H9 (cell line): ENCODE measurements at regions not wholly inside any gene's neighbourhood (a gene's known extent, or its start where the extent isn't known, plus 50 kb on each side); places are given as distances from the start of the nearest gene placed in this dataset.

ENCODE experiments used
- DNase-seq: peaks from one replicate; pipeline ENCODE4 v3.0.0-alpha.2; 2017
- H2AFZ ChIP-seq: one replicate; pipeline ENCODE4 v1.6.1; 2013; ENCODE audit warnings: mild to moderate bottlenecking, low read length, control low read depth, moderate library complexity
- H2AK5ac ChIP-seq: 2 replicates; pipeline ENCODE4 v1.6.1; 2013; ENCODE audit warnings: low read length, control low read depth, mixed read lengths; ENCODE audit not compliant: insufficient read length
- H2BK120ac ChIP-seq: one replicate; pipeline ENCODE4 v1.6.1; 2013; ENCODE audit warnings: low read depth, mild to moderate bottlenecking, low read length, control low read depth, inconsistent platforms; ENCODE audit not compliant: poor library complexity, severe bottlenecking
- H2BK12ac ChIP-seq: 2 replicates; pipeline ENCODE4 v1.6.1; 2013; ENCODE audit warnings: low read length, control low read depth, mixed read lengths, low read depth; ENCODE audit not compliant: insufficient read length
- H2BK15ac ChIP-seq: 2 replicates; pipeline ENCODE4 v1.6.1; 2013; ENCODE audit warnings: low read depth, low read length, control low read depth
- H2BK20ac ChIP-seq: one replicate; pipeline ENCODE4 v1.6.1; 2013; ENCODE audit warnings: low read depth, mild to moderate bottlenecking, low read length, control low read depth, inconsistent platforms; ENCODE audit not compliant: poor library complexity, severe bottlenecking
- H2BK5ac ChIP-seq: 2 replicates; pipeline ENCODE4 v1.6.1; 2013; ENCODE audit warnings: low read length, control low read depth, mixed read lengths; ENCODE audit not compliant: insufficient read length
- H3K14ac ChIP-seq: 2 replicates; pipeline ENCODE4 v1.6.1; 2013; ENCODE audit warnings: low read length, control low read depth; ENCODE audit not compliant: insufficient read depth
- H3K18ac ChIP-seq: 2 replicates; pipeline ENCODE4 v1.6.1; 2013; ENCODE audit warnings: low read depth, mild to moderate bottlenecking, mixed read lengths, low read length, control low read depth; ENCODE audit not compliant: insufficient read length
- H3K23ac ChIP-seq: 2 replicates; pipeline ENCODE4 v1.6.1; 2013; ENCODE audit warnings: low read length, control low read depth, mixed read lengths, low read depth; ENCODE audit not compliant: insufficient read length
- H3K23me2 ChIP-seq: 2 replicates; pipeline ENCODE4 v1.6.1; 2013; ENCODE audit warnings: low read depth, mild to moderate bottlenecking, mixed read lengths, low read length, control low read depth; ENCODE audit not compliant: insufficient read length, poor library complexity, severe bottlenecking
- H3K27ac ChIP-seq: 2 replicates; pipeline ENCODE4 v1.5.1; 2013; ENCODE audit warnings: low read length, control low read depth, mixed read lengths, low read depth; ENCODE audit not compliant: insufficient read length
- H3K27me3 ChIP-seq: 2 replicates; pipeline ENCODE4 v1.6.1; 2013; ENCODE audit warnings: low read length, control low read depth, inconsistent platforms; ENCODE audit not compliant: insufficient read depth
- H3K4ac ChIP-seq: 2 replicates; pipeline ENCODE4 v1.6.1; 2013; ENCODE audit warnings: low read depth, mild to moderate bottlenecking, control low read depth, inconsistent platforms, low read length, moderate library complexity
- H3K4me1 ChIP-seq: 2 replicates; pipeline ENCODE4 v1.6.1; 2013; ENCODE audit warnings: low read length, control low read depth, inconsistent platforms; ENCODE audit not compliant: insufficient read depth
- H3K4me2 ChIP-seq: 2 replicates; pipeline ENCODE4 v1.6.1; 2013; ENCODE audit warnings: low read length, control low read depth, mixed read lengths; ENCODE audit not compliant: insufficient read length, insufficient read depth
- H3K56ac ChIP-seq: 2 replicates; pipeline ENCODE4 v1.6.1; 2013; ENCODE audit warnings: low read depth, mild to moderate bottlenecking, mixed read lengths, low read length, control low read depth; ENCODE audit not compliant: insufficient read length
- H3K79me1 ChIP-seq: 2 replicates; pipeline ENCODE4 v1.6.1; 2013; ENCODE audit warnings: low read depth, mild to moderate bottlenecking, moderate library complexity, low read length, control low read depth, inconsistent platforms; ENCODE audit not compliant: insufficient read depth, poor library complexity, severe bottlenecking
- H3K79me2 ChIP-seq: 2 replicates; pipeline ENCODE4 v1.6.1; 2013; ENCODE audit warnings: low read length, control low read depth, inconsistent platforms; ENCODE audit not compliant: insufficient read depth
- H3K9ac ChIP-seq: 2 replicates; pipeline ENCODE4 v1.6.1; 2013; ENCODE audit warnings: low read length, control low read depth, mixed read lengths; ENCODE audit not compliant: insufficient read length; ENCODE audit errors: extremely low read depth
- H3K9me3 ChIP-seq: one replicate; pipeline ENCODE4 v1.6.1; 2013; ENCODE audit warnings: low read depth, low read length, inconsistent platforms; ENCODE audit not compliant: control insufficient read depth
- H3T11ph ChIP-seq: one replicate; pipeline ENCODE4 v1.6.1; 2013; ENCODE audit warnings: mild to moderate bottlenecking, low read length, control low read depth, inconsistent platforms
- H4K20me1 ChIP-seq: one replicate; pipeline ENCODE4 v1.6.1; 2013; ENCODE audit not compliant: control insufficient read depth, insufficient read length, insufficient read depth
- H4K5ac ChIP-seq: 2 replicates; pipeline ENCODE4 v1.6.1; 2013; ENCODE audit warnings: low read depth, mild to moderate bottlenecking, mixed read lengths, low read length, control low read depth; ENCODE audit not compliant: insufficient read length
- H4K8ac ChIP-seq: replicated peaks from 2 replicates; pipeline ENCODE4 v1.6.1; 2013; ENCODE audit warnings: low read length, control low read depth, mixed read lengths, low read depth; ENCODE audit not compliant: insufficient read length
- H4K91ac ChIP-seq: 2 replicates; pipeline ENCODE4 v1.6.1; 2013; ENCODE audit warnings: low read depth, mild to moderate bottlenecking, moderate library complexity, mixed read lengths, low read length, control low read depth; ENCODE audit not compliant: insufficient read length
- H3K27ac Mint-ChIP-seq, 3 experiments: 2 replicates in 2 of 3; 3 replicates in 1 of 3; pipeline ENCODE4 v1.8.0; 2020 to 2021; ENCODE audit warnings: mixed read lengths in 3 of 3, mild to moderate bottlenecking in 1 of 3, moderate library complexity in 1 of 3
- H3K27me3 Mint-ChIP-seq: 2 replicates; pipeline ENCODE4 v1.8.0; 2021; ENCODE audit warnings: low read depth, mild to moderate bottlenecking, moderate library complexity, mixed read lengths
- H3K36me3 Mint-ChIP-seq, 3 experiments: 2 replicates in 2 of 3; 3 replicates in 1 of 3; pipeline ENCODE4 v1.8.0; 2020 to 2021; ENCODE audit warnings: low read depth in 3 of 3, mixed read lengths in 3 of 3; ENCODE audit not compliant: insufficient read depth in 1 of 3
- H3K4me1 Mint-ChIP-seq, 2 experiments: 2 replicates each; pipeline ENCODE4 v1.8.0; 2020; ENCODE audit warnings: mixed read lengths in 2 of 2
- H3K4me3 Mint-ChIP-seq, 2 experiments: 2 replicates in 1 of 2; 3 replicates in 1 of 2; pipeline ENCODE4 v1.8.0; 2020 to 2021; ENCODE audit warnings: mild to moderate bottlenecking in 2 of 2, mixed read lengths in 2 of 2, moderate library complexity in 1 of 2
- H3K9me3 Mint-ChIP-seq, 2 experiments: 2 replicates in 1 of 2; 3 replicates in 1 of 2; pipeline ENCODE4 v1.8.0; 2020; ENCODE audit warnings: mild to moderate bottlenecking in 2 of 2, mixed read lengths in 2 of 2, moderate library complexity in 1 of 2
- CTCF ChIP-seq: fragments of 200-600 bp; sonication (generic); conservative IDR thresholded peaks from 3 replicates; pipeline ENCODE4 v1.8.0; 2021; ENCODE audit warnings: antibody characterized with exemption, mild to moderate bottlenecking
- whole genome bisulfite sequencing: extraction: QIAGEN DNeasy Blood & Tissue Kit; methylation state at CpG from one replicate; pipeline ENCODE4 v1.1.7; 2013; ENCODE audit warnings: missing lambda C conversion rate, low lambda C conversion rate, mixed read lengths; ENCODE audit not compliant: insufficient read length; ENCODE audit errors: extremely low coverage; 5-methylcytosine and 5-hydroxymethylcytosine counted together

DNA sequence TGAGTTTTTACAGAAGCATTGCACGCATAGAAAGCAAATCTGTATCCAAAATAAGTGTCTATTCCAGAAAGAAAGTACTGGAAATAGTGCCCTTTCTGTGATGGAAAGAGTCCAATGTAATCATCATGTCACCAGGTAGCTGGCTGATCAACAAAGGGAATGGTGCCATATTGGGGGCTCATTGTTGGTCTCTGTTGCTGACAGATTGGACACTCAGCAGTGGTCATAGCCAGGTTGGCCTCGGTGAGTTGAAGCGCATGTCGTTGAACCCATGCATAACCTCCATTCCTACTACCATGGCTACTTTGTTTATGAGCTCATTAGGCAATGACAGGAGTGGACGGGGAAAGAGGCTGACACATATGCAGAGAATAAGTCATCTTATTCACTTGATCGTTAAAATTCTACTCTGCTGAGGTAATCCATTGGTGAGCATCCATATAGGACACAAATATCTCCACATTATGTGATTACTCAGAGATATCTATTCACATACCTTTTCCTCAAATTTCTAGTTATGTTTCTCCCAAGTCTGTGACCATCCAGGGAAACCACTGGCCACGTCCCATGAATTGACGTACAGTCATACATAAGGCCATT lies 560.5 kb downstream of the HAO1 start:
- Histone ChIP-seq H4K20me1 (no peaks in the 10 kb centered on the region), H3T11ph (no peak overlapping the region), H2AK5ac (no peak overlapping the region), H2BK20ac (no peak overlapping the region), H4K8ac (no peak overlapping the region), H2BK120ac (no peak overlapping the region), H2BK15ac (no peak overlapping the region), H3K18ac (no peak overlapping the region), H3K14ac (no peak overlapping the region), H3K27ac (no peak overlapping the region), H2AFZ (no peak overlapping the region), H3K9me3 (no peaks in the 10 kb centered on the region), H3K79me1 (no peaks in the 10 kb centered on the region), H2BK12ac (no peak overlapping the region), H3K9ac (no peak overlapping the region), H3K23ac (no peak overlapping the region), H3K56ac (no peak overlapping the region), H3K23me2 (no peaks in the 10 kb centered on the region), H3K27me3 (no peaks in the 10 kb centered on the region), H3K4ac (no peak overlapping the region), H4K5ac (no peak overlapping the region), H3K4me2 (no peak overlapping the region), H4K91ac (no peak overlapping the region), H2BK5ac (no peak overlapping the region), H3K4me1 (peaks cover 3% of the 10 kb centered on the region; the same call in 1 of the 2 replicates), H3K79me2 (no peaks in the 10 kb centered on the region)
- no CpG with 5 or more reads among the region's 8 CpGs for WGBS
- Mint-ChIP-seq H3K4me3 (no peak overlapping the region), H3K9me3 (no peaks in the 10 kb centered on the region; a peak in 1 of 5 replicates), H3K4me1 (peaks cover 15 to 19% of the 10 kb centered on the region in 2 experiments), H3K27ac (no peak overlapping the region), H3K27me3 (no peaks in the 10 kb centered on the region), H3K36me3 (no peaks in the 10 kb centered on the region)
- DNase-seq = no peak
- TF ChIP-seq CTCF = no peak
